ENCODE measurements at regions not wholly inside any gene's neighbourhood (a gene's known extent, or its start where the extent isn't known, plus 50 kb on each side); places are given as distances from the start of the nearest gene placed in this dataset.

- no peak for TF ChIP-seq CTCF (IDR thresholded peaks at IDR 0.05; ENCODE audit: insufficient read depth, low read length)
Observed at GRCh38 chr18:61989138-61989537, 96.3 kb upstream of the RNF152 start.

DNA sequence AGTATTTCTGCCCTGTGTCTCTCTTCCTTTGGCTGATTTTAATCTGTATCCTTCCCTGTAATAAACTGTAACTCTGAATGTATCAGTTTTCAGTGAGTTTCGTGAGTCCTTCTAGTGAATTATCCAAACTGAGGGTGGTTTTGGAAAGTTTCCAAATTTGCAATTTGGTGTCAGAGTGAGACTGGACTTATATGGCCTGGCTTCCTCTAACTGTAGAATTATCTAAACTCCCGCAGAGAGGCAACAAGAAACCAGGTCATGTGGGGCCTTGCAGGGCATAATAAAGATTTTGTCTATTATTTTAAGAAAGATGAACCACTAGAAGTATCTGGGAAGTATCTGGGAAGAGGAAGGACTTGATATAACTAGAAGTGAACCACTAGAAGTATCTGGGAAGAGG, 95.3 kb upstream of the RNF152 start:
- no peak overlapping the region for H3K4me3 ChIP-seq (ENCODE audit: low read depth, low read length)
- DNase-seq (ENCODE audit: low read depth), result no peak
- TF ChIP-seq CTCF (IDR thresholded peaks at IDR 0.05; ENCODE audit: insufficient read depth, low read length), result no peak

More at GRCh38 chr18:61989138-61989537, 96.3 kb upstream of the RNF152 start:
- DNase-seq (ENCODE audit: low read depth), result no peak
- no peak overlapping the region for H3K4me3 ChIP-seq (ENCODE audit: low read depth, low read length)

GRCh38 chr18:61985681-61986080, 92.9 kb upstream of the RNF152 start:
- no peak overlapping the region for H3K4me3 ChIP-seq (ENCODE audit: low read depth, low read length)

GRCh38 chr18:61984349-61984748, 91.5 kb upstream of the RNF152 start:
- no peak for TF ChIP-seq CTCF (IDR thresholded peaks at IDR 0.05; ENCODE audit: insufficient read depth, low read length)
- no peak overlapping the region for H3K4me3 ChIP-seq (ENCODE audit: low read depth, low read length)
- DNase-seq (ENCODE audit: low read depth), result peak; percentile 84

More at GRCh38 chr18:61985681-61986080, 92.9 kb upstream of the RNF152 start:
- no peak for TF ChIP-seq CTCF (IDR thresholded peaks at IDR 0.05; ENCODE audit: insufficient read depth, low read length)
- no peak for DNase-seq (ENCODE audit: low read depth)

DNA sequence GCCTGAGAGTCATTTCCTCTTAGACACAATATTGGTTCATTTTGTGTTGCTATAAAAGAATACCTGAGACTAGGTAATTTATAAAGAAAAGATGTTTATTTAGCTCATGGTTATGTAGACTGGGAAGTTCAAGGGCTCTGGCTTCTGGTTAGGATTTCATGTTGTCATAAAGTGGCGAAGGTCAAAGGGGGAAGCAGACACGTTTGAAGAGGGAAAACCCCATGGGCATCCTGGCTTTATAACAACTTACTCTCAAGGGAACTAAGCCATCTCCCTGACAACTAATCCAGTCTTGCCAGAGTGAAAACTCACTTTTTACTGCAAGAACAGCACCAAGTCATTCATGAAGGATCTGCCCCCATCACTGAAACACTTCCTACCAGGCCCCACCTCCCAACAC, 89.7 kb upstream of the RNF152 start:
- DNase-seq (ENCODE audit: low read depth), result no peak
- TF ChIP-seq CTCF (IDR thresholded peaks at IDR 0.05; ENCODE audit: insufficient read depth, low read length), result no peak

GRCh38 chr18:61980355-61980754, 87.5 kb upstream of the RNF152 start:
- peak; percentile 31 for DNase-seq (ENCODE audit: low read depth)
- no peak for TF ChIP-seq CTCF (IDR thresholded peaks at IDR 0.05; ENCODE audit: insufficient read depth, low read length)
- H3K4me3 ChIP-seq (ENCODE audit: low read depth, low read length), result no peak overlapping the region

More for the DNA sequence above, 89.7 kb upstream of the RNF152 start:
- H3K4me3 ChIP-seq (ENCODE audit: low read depth, low read length), result no peak overlapping the region
